HEK293T (cell line): ENCODE measurements at regions not wholly inside any gene's neighbourhood (a gene's known extent, or its start where the extent isn't known, plus 50 kb on each side); places are given as distances from the start of the nearest gene placed in this dataset.
"Not testable (repeated sequence)": the region's sequence is repeated elsewhere in the genome, so short reads cannot be mapped to it uniquely, and the experiment has no call there.

ENCODE experiments used
- CTCF ChIA-PET: fragments of 350-600 bp; formaldehyde crosslinking; extraction: SDS; loops from one replicate; lab custom pipeline; 2021; ENCODE audit warnings: antibody characterized with exemption, inconsistent platforms; lab: Yijun Ruan, JAX
- POLR2A ChIA-PET: fragments of 350-600 bp; formaldehyde crosslinking; extraction: SDS; loops from one replicate; lab custom pipeline; 2020; ENCODE audit warnings: antibody characterized with exemption, inconsistent platforms; lab: Yijun Ruan, JAX
- DNase-seq: peaks from one replicate; pipeline ENCODE4 v3.0.0; 2012; ENCODE audit warnings: mixed read lengths; ENCODE audit errors: extremely low spot score
- ARNT ChIP-seq: fragments of 450-650 bp; IDR thresholded peaks from 2 replicates; pipeline ENCODE4 v1.6.1; 2017; ENCODE audit warnings: mild to moderate bottlenecking
- BHLHE40 ChIP-seq: fragments of 450-650 bp; IDR thresholded peaks from 2 replicates; pipeline ENCODE4 v1.6.1; 2016; ENCODE audit warnings: mild to moderate bottlenecking, moderate library complexity, borderline replicate concordance
- CTBP1 ChIP-seq: fragments of 450-650 bp; IDR thresholded peaks from 2 replicates; pipeline ENCODE4 v1.6.1; 2016; ENCODE audit warnings: borderline replicate concordance
- ELF4 ChIP-seq: fragments of 450-650 bp; IDR thresholded peaks from 2 replicates; pipeline ENCODE4 v1.6.1; 2017; ENCODE audit warnings: antibody characterized with exemption
- FOXA1 ChIP-seq: fragments of 450-650 bp; IDR thresholded peaks from 2 replicates; pipeline ENCODE4 v1.6.1; 2016; ENCODE audit warnings: mild to moderate bottlenecking
- FOXK2 ChIP-seq: fragments of 450-650 bp; IDR thresholded peaks from 2 replicates; pipeline ENCODE4 v1.6.1; 2016; ENCODE audit warnings: mild to moderate bottlenecking
- FOXM1 ChIP-seq: fragments of 450-650 bp; IDR thresholded peaks from 2 replicates; pipeline ENCODE4 v1.6.1; 2017; ENCODE audit warnings: mild to moderate bottlenecking, borderline replicate concordance
- HDGF ChIP-seq: fragments of 450-650 bp; IDR thresholded peaks from 2 replicates; pipeline ENCODE4 v1.6.1; 2017; ENCODE audit warnings: antibody characterized with exemption, borderline replicate concordance
- L3MBTL2 ChIP-seq: fragments of 450-650 bp; conservative IDR thresholded peaks from 2 replicates; pipeline ENCODE4 v1.6.1; 2016; ENCODE audit warnings: mild to moderate bottlenecking
- LEF1 ChIP-seq: fragments of 450-650 bp; IDR thresholded peaks from 2 replicates; pipeline ENCODE4 v1.6.1; 2017; ENCODE audit warnings: mild to moderate bottlenecking, borderline replicate concordance
- NFRKB ChIP-seq: fragments of 450-650 bp; IDR thresholded peaks from 2 replicates; pipeline ENCODE4 v1.6.1; 2016; ENCODE audit warnings: mild to moderate bottlenecking, moderate library complexity
- PKNOX1 ChIP-seq: fragments of 450-650 bp; IDR thresholded peaks from 2 replicates; pipeline ENCODE4 v1.6.1; 2016
- SP1 ChIP-seq: fragments of 450-650 bp; IDR thresholded peaks from 2 replicates; pipeline ENCODE4 v1.6.1; 2017
- SUZ12 ChIP-seq: fragments of 450-650 bp; IDR thresholded peaks from 2 replicates; pipeline ENCODE4 v1.6.1; 2016; ENCODE audit warnings: mild to moderate bottlenecking
- TARDBP ChIP-seq: fragments of 450-650 bp; IDR thresholded peaks from 2 replicates; pipeline ENCODE4 v1.6.1; 2016
- ZNF384 ChIP-seq: fragments of 450-650 bp; IDR thresholded peaks from 2 replicates; pipeline ENCODE4 v1.6.1; 2016

DNA sequence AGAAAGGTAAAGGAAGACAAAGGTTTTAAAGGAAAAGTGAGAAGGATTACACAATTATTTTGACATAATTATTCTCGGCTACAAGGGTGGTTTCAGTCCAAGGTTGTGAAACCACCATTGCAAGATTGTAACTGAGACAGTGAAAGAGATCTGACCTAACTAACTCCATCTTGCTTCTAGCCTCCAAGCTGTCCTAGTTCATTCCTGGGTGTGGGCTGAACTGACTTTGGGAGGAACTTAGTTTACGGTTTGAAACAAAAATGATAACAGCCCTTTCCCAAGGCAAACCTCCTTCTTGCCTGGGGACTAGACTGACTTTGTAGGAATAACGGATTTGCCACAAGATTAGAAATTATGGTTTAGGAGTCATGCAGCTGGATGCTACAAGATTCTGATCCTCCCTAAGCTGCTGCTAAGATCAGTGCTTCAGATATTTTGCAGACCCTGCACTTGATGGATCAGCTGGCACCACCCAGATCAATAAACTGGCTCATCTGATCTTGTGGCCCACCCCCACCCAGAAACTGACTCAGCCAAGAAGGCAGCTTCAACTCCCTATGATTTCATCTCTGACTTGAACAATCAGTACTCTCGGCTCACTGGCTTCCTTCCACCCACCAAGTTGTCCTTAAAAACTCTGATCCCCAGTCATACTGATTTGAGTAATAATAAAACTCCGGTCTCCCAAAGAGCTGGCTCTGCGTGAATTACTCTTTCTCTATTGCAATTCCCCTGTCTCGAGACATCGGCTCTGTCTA is 57.7 kb upstream of the AADACL2 start:
- no peak for TF ChIP-seq BHLHE40
- no peak for TF ChIP-seq TARDBP
- TF ChIP-seq NFRKB, result no peak
- no peak for TF ChIP-seq SUZ12
- no peak for TF ChIP-seq L3MBTL2
- no peak for TF ChIP-seq FOXM1
- no peak for TF ChIP-seq LEF1
- ChIA-PET POLR2A (no interaction called here), CTCF (no interaction called here)
- no peak for DNase-seq

DNA sequence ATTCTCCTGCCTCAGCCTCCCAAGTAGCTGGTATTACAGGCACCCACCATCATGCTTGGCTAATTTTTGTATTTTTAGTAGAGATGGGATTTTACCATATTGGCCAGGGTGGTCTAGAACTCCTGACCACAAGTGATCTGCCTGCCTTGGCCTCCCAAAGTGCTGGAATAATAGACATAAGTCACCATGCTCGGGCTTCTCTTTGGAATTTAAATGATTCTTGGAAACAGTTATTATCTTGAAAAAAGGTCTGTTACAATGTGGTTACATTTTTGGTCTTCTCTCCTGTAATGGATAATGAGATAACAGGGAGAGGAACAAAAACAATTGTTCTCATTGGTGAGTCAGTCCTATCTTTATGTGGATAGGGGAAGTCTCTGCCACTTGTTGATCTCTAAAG is 59.8 kb upstream of the AADACL2 start:
- ChIA-PET POLR2A (no interaction called here), CTCF (no interaction called here)
- no peak for DNase-seq
- TF ChIP-seq PKNOX1 (no peak), FOXA1 (no peak), LEF1 (no peak), TARDBP (no peak), SP1 (no peak), ELF4 (no peak), NFRKB (no peak), FOXM1 (no peak)

DNA sequence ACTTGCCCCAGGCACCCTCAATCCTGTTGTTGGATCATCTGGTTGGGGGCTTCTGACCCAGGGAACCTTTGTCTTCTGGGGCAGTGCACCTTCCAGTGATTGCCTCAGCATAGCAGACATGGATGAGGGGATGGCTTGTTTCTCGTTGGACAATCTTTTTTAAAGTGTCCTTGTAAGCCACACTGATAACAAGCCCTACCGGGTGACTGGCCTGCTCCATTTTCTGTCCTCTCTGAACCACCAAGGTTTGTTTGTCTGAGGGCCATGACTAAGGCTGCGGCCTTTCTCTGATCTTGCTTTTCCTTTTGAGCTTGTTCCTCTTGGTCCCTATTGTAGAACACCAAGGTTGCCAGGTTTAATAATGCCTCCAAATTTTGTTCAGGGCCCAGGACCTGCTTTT is 66.0 kb upstream of the AADACL2 start:
- DNase-seq, POLR2A ChIA-PET: not testable (repeated sequence)
- CTCF ChIA-PET, result interaction anchor here (0.6 kb wide), 1 partner anchor 13 kb away, joined by 3 read pairs; no protein-coding TSS in a partner anchor

DNA sequence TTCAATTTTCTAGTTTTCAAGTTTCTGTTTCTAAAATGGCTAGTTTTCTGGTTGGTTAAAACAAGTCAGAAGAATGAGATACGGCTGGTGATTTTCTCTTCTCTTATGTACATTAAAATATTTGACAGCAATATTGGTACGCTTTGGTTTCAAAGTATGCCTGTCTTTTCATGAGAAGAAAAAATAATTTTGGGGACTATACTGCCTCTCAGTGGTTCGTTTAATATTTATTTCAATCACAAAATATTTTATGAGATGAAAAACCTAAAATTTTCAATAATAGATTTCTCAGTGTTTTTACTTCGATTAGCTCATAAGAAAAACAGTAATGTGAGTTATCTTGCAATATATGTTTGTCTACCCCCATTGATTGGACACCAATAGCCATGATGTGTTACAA is 72.8 kb upstream of the AADACL2 start:
- ChIA-PET CTCF (no interaction called here), POLR2A (no interaction called here)
- DNase-seq, result no peak
- TF ChIP-seq FOXM1, result no peak
- TF ChIP-seq ZNF384, result no peak
- TF ChIP-seq FOXA1, result no peak
- TF ChIP-seq NFRKB, result no peak
- TF ChIP-seq SUZ12, result no peak
- TF ChIP-seq FOXK2, result no peak
- TF ChIP-seq BHLHE40, result no peak
- TF ChIP-seq HDGF, result no peak
- TF ChIP-seq L3MBTL2, result no peak
- no peak for TF ChIP-seq CTBP1
- no peak for TF ChIP-seq ARNT
- TF ChIP-seq ELF4, result no peak
- TF ChIP-seq LEF1, result no peak
- TF ChIP-seq PKNOX1, result no peak
- no peak for TF ChIP-seq TARDBP
- no peak for TF ChIP-seq SP1

GRCh38 chr3:151644986-151645385 is 88.7 kb upstream of the AADACL2 start:
- ChIA-PET CTCF (no interaction called here), POLR2A (no interaction called here)
- DNase-seq, result no peak
- TF ChIP-seq HDGF (no peak), L3MBTL2 (no peak), SUZ12 (no peak), PKNOX1 (no peak), NFRKB (no peak), CTBP1 (no peak), BHLHE40 (no peak), LEF1 (no peak), TARDBP (no peak), FOXK2 (no peak), FOXM1 (no peak), ARNT (no peak), FOXA1 (no peak), SP1 (no peak), ZNF384 (no peak), ELF4 (no peak)

DNA sequence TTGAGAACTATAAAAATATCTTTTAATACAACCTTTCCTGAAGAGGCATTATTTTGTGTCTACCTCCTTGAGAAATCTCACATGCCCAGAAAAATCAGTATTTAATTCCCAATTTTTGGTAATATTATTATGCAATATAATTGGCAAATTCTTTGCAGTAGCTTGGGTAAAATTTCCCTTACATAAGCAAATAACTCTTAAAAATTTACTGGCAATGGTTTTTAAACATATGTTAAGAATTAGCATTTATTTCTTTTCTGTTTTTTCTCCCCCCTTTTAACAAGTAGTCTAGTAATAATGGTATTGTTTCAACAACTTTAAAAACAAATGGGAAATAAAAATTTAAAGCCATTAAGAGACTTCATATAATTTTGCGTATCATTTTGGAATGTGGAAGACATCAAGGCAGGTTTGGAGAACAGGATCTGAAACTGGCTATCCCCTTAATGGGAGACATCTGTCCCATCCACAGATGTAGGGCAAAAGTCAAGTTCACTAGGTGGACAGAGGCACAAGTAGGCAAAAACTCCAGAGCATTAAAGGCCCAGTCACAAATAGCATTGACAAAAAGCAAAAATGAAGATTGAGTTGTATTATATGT is 89.6 kb upstream of the AADACL2 start:
- POLR2A ChIA-PET, result no interaction called here
- CTCF ChIA-PET, result interaction anchor here (0.7 kb wide), 1 partner anchor 90 kb away, joined by 3 read pairs; no protein-coding TSS in a partner anchor
- TF ChIP-seq HDGF (no peak), FOXM1 (no peak), CTBP1 (no peak), FOXK2 (no peak)
- no peak for DNase-seq

GRCh38 chr3:151639418-151639740 is 94.3 kb upstream of the AADACL2 start:
- ChIA-PET POLR2A (no interaction called here), CTCF (no interaction called here)
- TF ChIP-seq HDGF (no peak), ARNT (no peak), ELF4 (no peak), FOXK2 (no peak), BHLHE40 (no peak), LEF1 (no peak), ZNF384 (no peak), CTBP1 (no peak), TARDBP (no peak), L3MBTL2 (no peak), FOXM1 (no peak), SP1 (no peak), NFRKB (no peak), FOXA1 (no peak), PKNOX1 (no peak), SUZ12 (no peak)
- no peak for DNase-seq
